GM19438 (cell line): ENCODE measurements at regions not wholly inside any gene's neighbourhood (a gene's known extent, or its start where the extent isn't known, plus 50 kb on each side); places are given as distances from the start of the nearest gene placed in this dataset.

Source experiments
- ATAC-seq: cut with Tn5 transposase; IDR thresholded peaks from one replicate; pipeline ENCODE4 v1.9.1; 2021; ENCODE audit warnings: low read depth; ENCODE audit not compliant: unreplicated experiment

DNA sequence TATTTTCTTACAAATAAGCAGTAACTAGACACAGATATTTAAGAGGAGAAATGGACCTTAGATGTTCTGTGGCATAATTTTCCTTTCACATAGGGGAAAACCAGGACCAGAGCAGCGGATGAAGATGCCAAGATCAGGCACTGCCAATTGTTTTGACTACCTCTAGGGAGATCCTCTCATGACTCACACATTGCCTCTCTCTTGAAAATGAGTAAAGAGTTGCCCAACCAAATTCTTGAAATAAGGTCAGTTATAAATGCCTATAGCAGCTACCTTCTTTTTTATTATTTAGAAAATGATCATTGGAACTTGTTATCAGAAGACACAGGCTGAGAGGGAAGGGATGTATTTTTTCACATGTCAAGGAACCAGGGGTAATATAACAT, 263.4 kb upstream of the PLEKHG7 start:
- no peak for ATAC-seq

DNA sequence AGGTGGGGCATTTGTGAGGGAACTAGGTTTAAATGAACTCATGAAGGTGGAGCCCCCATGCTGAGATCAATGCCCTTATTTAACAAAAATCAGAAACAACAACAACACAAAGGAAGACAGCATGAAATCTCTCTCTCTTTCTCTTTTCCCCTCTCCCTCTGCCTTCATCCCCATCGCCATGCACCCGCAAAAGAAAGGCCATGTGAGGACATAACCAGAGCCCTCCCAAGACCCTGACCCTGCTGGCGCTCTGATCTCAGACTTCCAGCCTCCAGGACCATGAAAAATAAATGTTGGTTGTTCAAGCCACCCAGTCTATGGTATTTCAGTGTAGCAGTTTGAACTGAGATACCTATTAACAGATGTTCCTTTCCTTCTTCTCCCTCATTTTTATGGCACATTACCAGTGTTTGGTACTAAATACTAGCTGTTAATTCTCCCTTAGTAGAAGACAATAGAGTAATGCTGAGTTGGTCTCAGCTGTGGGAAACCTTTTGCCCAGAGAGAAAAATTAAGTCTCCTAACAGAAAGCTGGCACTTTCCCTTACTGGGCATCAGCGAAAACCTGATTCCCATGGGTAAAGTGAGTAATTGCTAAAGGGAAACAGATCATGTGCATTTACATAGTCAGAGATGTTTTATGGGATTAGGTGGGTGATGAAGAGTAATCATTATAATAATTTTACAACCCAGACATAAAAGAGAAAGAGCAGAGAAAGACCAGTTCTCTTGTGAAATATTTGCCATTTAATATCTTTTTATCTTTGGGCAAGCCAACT, 264.0 kb upstream of the PLEKHG7 start:
- no peak for ATAC-seq

GRCh38 chr12:92437452-92437851, 265.3 kb upstream of the PLEKHG7 start:
- no peak for ATAC-seq

DNA sequence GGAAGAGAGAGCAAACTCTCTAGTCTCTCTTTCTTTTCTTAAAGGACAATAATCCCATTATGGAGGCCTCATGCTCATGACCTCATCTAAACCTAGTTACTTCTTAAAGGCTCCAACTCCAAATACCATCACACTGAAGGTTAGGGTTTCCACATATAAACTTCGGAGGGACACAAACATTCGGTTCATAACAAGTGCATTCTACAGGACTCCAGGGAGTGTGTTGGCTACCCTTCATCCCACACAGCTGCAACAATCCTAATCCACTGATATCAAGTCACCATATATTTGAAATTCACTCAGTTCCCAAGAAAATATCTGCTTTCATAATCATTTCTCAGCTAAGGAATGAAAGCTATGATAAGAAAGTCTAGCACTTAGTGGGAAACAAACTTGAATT, 265.9 kb upstream of the PLEKHG7 start:
- ATAC-seq, result no peak

DNA sequence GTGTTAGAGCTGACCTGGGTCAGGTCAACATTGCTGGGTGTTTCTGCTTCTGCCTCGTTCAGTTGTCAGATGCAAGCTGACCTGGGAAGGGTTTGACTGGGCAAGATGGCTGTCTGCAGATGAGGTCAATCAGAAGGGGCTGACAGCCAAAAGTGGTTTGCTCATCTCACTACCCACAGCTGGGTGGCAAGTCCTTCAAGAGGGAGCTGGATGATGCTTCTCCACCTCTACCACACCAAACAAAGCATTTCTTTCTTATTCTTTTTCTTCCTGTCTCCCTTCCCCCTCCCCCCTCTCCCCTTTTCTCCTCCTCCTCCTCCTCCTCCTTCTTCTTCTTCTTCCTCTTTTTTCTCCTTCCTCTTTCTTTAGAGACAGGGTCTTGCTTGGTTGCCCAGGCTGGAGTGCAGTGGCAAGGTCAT, 268.2 kb upstream of the PLEKHG7 start:
- ATAC-seq, result no peak

DNA sequence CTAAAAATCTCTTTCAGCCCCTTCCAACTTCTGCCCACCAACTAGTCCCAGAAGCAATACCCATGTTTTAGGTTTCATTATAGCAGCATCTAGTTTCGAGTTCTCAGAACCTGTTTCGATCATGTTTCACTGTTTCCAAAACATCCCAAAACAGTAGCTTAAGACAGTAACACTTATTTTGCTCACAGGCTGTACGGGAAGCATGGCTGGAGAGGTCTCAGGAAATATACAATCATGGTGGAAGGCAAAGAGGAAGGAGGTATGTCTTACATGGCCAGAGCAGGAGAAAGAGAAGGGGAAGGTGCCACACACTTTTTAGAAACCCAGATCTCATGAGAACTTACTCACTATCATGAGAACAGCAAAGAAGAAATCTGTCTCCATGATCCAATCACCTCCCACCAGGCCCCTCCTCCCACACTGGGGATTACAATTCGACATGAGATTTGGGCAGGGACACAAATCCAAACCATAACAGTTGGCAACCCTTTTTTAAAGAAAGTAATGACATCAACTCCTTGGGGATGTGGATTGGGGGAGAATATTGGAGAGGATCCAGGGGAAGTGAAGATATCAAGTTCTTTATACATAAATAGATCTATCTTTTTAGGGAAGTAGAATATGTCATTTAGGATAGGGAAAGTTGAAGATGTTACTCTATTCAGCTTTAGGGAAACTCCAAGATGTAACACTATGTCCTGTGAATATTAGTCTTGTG, 269.9 kb upstream of the PLEKHG7 start:
- ATAC-seq, result peak; percentile 74

GRCh38 chr12:92431146-92431545, 271.6 kb upstream of the PLEKHG7 start:
- peak; percentile 62 for ATAC-seq

GRCh38 chr12:92426332-92426731, 276.5 kb upstream of the PLEKHG7 start:
- ATAC-seq, result no peak

DNA sequence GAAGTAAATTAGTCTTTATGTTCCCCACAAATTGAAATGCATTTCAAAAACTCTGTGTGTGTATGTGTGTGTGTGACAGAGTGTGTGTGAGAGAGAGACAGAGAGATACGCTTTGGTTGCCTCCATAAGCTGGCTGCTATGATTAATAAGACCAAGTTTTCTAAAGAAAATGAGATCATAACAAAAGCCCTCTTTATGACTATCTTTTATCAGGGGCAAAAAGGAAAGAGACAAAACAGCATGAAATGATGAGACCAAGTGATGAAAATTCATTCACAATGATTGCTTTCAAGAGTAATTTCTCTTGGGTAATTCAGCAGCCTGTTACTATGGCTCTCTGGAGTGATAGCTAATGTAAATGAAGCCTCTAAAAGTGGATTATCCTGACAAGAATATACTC, 277.6 kb upstream of the PLEKHG7 start:
- no peak for ATAC-seq

DNA sequence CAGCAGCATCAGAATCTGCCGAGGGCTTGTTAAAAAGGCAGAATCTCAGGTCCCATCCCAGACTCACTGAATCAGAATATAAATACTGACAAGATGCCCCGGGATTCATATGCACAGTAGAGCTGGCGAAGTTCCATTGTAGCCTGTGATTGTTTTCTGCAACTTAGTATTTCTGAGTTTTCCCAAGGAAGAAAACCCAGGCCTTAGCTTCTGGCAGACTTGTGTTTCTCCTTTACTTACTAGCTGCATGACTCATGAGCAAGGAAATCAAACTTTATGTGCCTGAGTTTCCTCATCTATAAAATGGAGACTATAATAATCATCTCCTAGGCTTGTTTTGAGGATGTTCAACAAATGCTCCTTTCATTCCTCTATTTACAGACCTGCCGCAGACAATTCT, 278.5 kb upstream of the PLEKHG7 start:
- no peak for ATAC-seq

DNA sequence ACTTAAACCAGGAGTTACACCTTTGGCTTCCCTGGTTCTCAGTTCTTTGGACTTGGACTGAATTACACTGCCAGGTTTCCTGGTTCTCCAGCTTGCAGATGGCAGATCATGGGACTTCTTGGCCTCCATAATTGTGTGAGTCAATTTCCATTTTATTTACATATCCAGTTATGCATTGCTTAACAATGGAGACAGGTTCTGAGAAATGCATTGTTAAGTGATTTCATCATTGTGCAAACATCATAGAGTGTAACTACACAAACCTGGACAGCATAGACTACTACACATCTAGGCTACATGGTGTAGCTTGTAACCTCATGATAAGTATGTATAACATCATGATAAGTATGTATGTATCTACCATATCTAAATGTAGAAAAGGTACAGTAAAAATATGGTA, 276.1 kb upstream of the BTG1 start:
- ATAC-seq, result no peak

DNA sequence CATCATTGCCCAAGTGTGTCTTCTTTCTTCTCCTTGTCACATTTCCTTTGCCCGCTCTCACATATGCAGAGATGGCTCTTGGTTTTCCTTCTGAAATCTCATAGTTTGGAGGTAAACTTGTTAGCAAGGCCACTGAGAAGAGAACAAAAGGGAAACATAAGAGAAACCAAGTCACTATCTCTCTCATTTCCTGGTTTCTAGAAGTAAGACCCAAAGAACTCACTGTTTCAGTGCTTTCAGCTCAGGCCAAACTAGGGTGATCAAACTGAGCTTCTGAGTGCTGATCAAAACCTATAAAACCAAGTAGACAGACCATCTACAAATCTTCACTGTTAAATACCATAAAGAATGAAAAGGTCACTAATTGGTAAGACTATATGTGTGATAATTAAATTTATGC, 275.4 kb upstream of the BTG1 start:
- no peak for ATAC-seq

DNA sequence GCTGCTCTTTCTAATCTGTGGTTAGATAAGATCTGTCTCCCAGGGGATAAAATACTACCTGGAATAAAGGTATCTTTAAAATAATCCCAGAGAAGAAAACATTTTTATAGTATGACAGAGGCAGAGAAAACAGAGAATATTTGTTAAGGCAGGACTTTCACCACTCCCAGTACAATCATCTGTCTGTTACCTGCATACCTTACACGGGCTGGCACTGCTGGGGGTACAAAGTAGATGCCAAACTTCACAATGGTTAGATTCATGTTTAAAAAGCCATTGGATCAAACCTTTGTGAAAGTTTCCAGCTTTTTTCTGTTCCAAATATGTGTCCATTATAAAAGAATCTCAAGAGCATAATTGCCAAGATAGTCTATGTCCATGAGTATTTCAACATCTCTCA, 273.6 kb upstream of the BTG1 start:
- ATAC-seq, result no peak

GRCh38 chr12:92418381-92418780, 272.7 kb upstream of the BTG1 start:
- ATAC-seq, result no peak

GRCh38 chr12:92417373-92417772, 271.7 kb upstream of the BTG1 start:
- ATAC-seq, result no peak

DNA sequence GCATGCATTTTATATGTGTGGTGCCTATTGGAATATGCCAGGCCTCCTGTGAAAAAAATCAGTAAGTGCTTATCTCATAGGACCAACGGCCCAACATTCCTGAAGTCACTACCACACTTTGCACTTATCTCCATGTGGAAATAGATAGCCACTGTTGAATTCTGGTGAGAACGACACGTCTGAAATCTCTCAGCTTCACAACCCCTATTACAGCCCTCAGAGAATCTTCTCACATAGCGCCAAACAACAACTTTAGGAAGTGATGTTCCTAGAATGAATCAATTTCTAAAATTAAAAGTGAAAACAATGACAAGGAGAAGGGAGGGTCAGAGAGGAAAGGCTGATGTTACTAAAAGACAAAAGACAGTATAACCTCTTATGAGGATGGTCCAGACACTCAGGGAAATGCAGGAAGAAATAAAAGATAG, 270.8 kb upstream of the BTG1 start:
- ATAC-seq, result no peak

- ATAC-seq, result no peak
Measured at GRCh38 chr12:92414170-92415070, 268.8 kb upstream of the BTG1 start.

GRCh38 chr12:92413286-92413685, 267.6 kb upstream of the BTG1 start:
- no peak for ATAC-seq

- ATAC-seq, result no peak
Measured at GRCh38 chr12:92412856-92413255, 267.2 kb upstream of the BTG1 start.

DNA sequence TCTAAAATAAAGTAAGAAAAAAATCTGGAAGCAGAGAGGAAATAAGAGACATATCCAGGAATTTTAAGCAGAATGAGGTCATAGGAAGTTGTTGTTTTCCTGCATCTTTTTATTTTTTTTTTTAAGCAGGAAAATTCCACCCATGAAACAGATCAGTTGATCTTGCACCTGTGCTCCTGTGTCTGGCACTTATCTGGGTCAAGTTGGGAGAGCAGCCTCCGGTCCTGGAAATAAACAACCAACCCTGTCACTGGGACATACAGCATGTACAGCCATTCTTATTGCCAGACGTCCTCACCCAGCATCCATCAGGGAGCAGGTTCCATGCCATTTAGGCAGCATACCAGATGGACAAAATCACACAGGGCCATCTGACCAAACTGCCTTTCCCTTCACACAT, 266.0 kb upstream of the BTG1 start:
- ATAC-seq, result no peak
